ENCODE measurements at regions not wholly inside any gene's neighbourhood (a gene's known extent, or its start where the extent isn't known, plus 50 kb on each side); places are given as distances from the start of the nearest gene placed in this dataset.

DNA sequence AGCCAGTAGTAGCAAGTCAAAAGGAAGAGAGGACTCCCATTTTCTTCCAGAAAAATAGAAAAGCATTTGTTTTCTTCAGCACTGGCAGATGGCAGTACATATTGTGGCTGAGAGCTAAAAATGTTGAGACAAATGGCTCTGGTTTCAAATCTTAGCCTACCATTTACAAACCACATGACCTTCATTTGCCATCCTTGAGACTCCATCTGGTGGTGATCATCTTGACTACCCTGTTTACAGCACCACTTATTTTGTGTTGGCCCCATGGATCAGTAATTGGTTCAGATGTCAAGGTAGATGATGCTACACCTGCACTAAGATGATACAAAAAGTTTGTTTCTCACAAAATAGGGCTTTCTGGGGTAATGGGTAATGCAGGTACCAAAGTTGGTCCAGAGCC lies 951.8 kb upstream of the IGFBP7 start:
- no peaks in the 10 kb centered on the region for H3K36me3 Mint-ChIP-seq
- no peaks in the 10 kb centered on the region for H3K4me1 Mint-ChIP-seq
- Histone ChIP-seq H3K36me3 (ENCODE audit: control insufficient read depth in 2 of 3, insufficient read depth in 3 of 3, low read length in 3 of 3) (no peaks in the 10 kb centered on the region), H3K27me3 (ENCODE audit: control insufficient read depth in 2 of 2, insufficient read depth in 2 of 2, low read length in 2 of 2) (no peaks in the 10 kb centered on the region), H3K4me1 (ENCODE audit: control insufficient read depth in 2 of 2, insufficient read depth in 2 of 2, low read length in 2 of 2) (no peaks in the 10 kb centered on the region), H3K27ac (ENCODE audit: low read depth, low read length) (no peak overlapping the region), H3K4me3 (ENCODE audit: low read length) (no peak overlapping the region), H3K9me3 (ENCODE audit: control insufficient read depth in 2 of 3, low read length in 3 of 3) (no peaks in the 10 kb centered on the region)
- no peak overlapping the region for H3K4me3 Mint-ChIP-seq
- ATAC-seq: no peak
- peaks cover 0 to 21% (median 3%) of the 10 kb centered on the region in 11 donors for H3K9me3 Mint-ChIP-seq
- H3K27me3 Mint-ChIP-seq: no peaks in the 10 kb centered on the region
- ChIA-PET POLR2A (no interaction called here), CTCF (no interaction called here)
- intact Hi-C loops (cut with micrococcal nuclease): no loop called here
- DNase-seq: no peak
- H3K27ac Mint-ChIP-seq: no peak overlapping the region

DNA sequence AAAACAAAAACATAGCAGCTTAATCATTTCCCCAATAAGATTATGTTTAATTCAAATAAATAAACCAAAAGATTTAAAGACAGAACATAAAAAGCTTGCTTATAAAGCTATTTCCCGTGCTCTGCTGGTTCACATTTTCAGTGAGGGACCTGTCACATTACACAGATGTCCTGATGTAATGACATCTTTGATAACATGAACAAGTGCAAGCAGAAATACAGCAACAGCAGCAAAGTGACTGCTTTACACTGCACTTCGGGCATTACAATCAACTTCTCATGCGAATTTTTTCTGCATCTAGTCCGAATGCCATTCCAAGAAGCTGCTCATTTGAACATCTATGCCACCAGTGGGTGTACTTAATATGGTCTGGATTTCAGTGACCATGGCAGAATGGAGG lies 940.3 kb upstream of the IGFBP7 start:
- Mint-ChIP-seq H3K27ac (no peak overlapping the region), H3K9me3 (peaks cover 0 to 26% (median 3%) of the 10 kb centered on the region in 11 donors), H3K27me3 (no peaks in the 10 kb centered on the region), H3K36me3 (no peaks in the 10 kb centered on the region), H3K4me1 (no peaks in the 10 kb centered on the region), H3K4me3 (no peak overlapping the region)
- CTCF ChIA-PET: no interaction called here
- DNase-seq (no peak), ATAC-seq (no peak)
- Histone ChIP-seq H3K9me3 (ENCODE audit: control insufficient read depth in 2 of 3, low read length in 3 of 3) (no peaks in the 10 kb centered on the region), H3K4me3 (ENCODE audit: low read length) (no peak overlapping the region), H3K27ac (ENCODE audit: low read depth, low read length) (no peak overlapping the region), H3K4me1 (ENCODE audit: control insufficient read depth in 2 of 2, insufficient read depth in 2 of 2, low read length in 2 of 2) (no peaks in the 10 kb centered on the region), H3K27me3 (ENCODE audit: control insufficient read depth in 2 of 2, insufficient read depth in 2 of 2, low read length in 2 of 2) (no peaks in the 10 kb centered on the region), H3K36me3 (ENCODE audit: control insufficient read depth in 2 of 3, insufficient read depth in 3 of 3, low read length in 3 of 3) (no peaks in the 10 kb centered on the region)
- intact Hi-C loops (cut with micrococcal nuclease): no loop called here
- POLR2A ChIA-PET: no interaction called here

DNA sequence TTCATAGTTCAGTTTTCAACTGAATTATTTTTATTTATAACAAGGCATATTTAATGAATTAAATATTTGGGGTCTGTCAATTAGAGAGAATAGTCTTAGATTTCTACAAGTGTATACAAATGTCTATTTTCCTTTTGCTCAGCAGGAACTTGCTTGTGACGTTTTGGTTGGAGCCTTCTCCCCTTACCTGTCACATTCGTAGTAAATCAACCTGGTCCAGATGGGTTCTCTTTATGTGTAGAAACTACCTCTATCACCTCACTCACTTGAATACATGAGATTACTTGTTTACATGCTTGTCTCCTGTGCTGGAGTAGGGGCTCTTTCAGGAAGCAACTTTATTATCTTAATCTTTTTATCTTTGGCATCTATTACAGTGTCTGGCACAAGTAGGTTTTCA lies 938.3 kb upstream of the IGFBP7 start:
- H3K27me3 Mint-ChIP-seq: no peaks in the 10 kb centered on the region
- ATAC-seq: no peak
- Histone ChIP-seq H3K9me3 (ENCODE audit: control insufficient read depth in 2 of 3, low read length in 3 of 3) (no peaks in the 10 kb centered on the region), H3K27me3 (ENCODE audit: control insufficient read depth in 2 of 2, insufficient read depth in 2 of 2, low read length in 2 of 2) (no peaks in the 10 kb centered on the region), H3K4me3 (ENCODE audit: low read length) (no peak overlapping the region), H3K4me1 (ENCODE audit: control insufficient read depth in 2 of 2, insufficient read depth in 2 of 2, low read length in 2 of 2) (no peaks in the 10 kb centered on the region), H3K36me3 (ENCODE audit: control insufficient read depth in 2 of 3, insufficient read depth in 3 of 3, low read length in 3 of 3) (no peaks in the 10 kb centered on the region), H3K27ac (ENCODE audit: low read depth, low read length) (no peak overlapping the region)
- H3K4me1 Mint-ChIP-seq: no peaks in the 10 kb centered on the region
- no peak overlapping the region for H3K4me3 Mint-ChIP-seq
- H3K27ac Mint-ChIP-seq: no peak overlapping the region
- intact Hi-C loops (cut with micrococcal nuclease): no loop called here
- DNase-seq: no peak
- no peaks in the 10 kb centered on the region for H3K36me3 Mint-ChIP-seq
- CTCF ChIA-PET: no interaction called here
- POLR2A ChIA-PET: no interaction called here
- H3K9me3 Mint-ChIP-seq: peaks cover 0 to 35% (median 8%) of the 10 kb centered on the region in 11 donors

DNA sequence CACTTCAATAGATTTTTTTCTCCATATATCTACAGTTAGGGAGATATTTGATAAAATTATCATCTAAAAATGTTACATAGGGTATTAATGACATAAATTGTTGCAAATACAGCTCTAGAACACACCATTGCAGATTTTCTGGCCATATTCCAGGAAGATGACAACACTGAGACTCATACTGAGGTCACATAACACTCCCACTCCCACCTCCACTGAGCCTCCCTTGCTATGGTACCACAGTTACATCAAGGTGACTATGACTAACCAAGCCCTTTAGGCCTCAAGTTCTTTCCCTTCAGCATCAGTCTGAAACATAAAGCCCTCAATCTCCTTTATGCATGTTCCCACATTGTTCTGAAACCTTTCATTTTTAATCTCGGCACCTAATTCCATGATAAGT lies 932.0 kb upstream of the IGFBP7 start:
- H3K27ac ChIP-seq (ENCODE audit: low read depth, low read length): no peak overlapping the region
- Mint-ChIP-seq H3K4me3 (no peak overlapping the region), H3K27me3 (no peaks in the 10 kb centered on the region), H3K9me3 (peaks cover 8 to 62% (median 11%) of the 10 kb centered on the region in 11 donors), H3K27ac (no peak overlapping the region), H3K36me3 (no peaks in the 10 kb centered on the region), H3K4me1 (no peaks in the 10 kb centered on the region)
- no peaks in the 10 kb centered on the region for H3K9me3 ChIP-seq (ENCODE audit: control insufficient read depth in 2 of 3, low read length in 3 of 3)
- no peaks in the 10 kb centered on the region for H3K4me1 ChIP-seq (ENCODE audit: control insufficient read depth in 2 of 2, insufficient read depth in 2 of 2, low read length in 2 of 2)
- ChIA-PET CTCF (no interaction called here), POLR2A (no interaction called here)
- H3K4me3 ChIP-seq (ENCODE audit: low read length): no peak overlapping the region
- no peaks in the 10 kb centered on the region for H3K27me3 ChIP-seq (ENCODE audit: control insufficient read depth in 2 of 2, insufficient read depth in 2 of 2, low read length in 2 of 2)
- H3K36me3 ChIP-seq (ENCODE audit: control insufficient read depth in 2 of 3, insufficient read depth in 3 of 3, low read length in 3 of 3): no peaks in the 10 kb centered on the region
- intact Hi-C loops (cut with micrococcal nuclease): no loop called here
- no peak for ATAC-seq
- no peak for DNase-seq

DNA sequence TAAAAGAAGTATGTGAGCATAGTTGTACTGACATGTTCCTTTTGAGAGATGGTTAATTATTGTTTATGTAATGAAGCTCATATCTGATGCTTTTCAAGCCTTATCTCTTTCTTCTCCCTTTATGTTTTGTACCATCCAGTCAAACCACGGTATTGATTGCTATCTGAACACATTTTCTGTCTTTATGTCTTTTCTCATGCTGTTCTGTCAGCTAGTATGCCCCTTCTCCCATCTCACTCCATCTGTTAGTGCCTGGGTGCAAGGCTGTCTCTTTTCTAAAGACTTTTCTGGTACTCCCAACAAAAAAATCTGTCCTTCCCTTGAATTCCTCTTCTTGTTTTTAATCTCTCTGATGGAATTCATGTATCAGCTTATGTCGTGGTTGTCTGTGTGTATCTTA lies 883.8 kb upstream of the IGFBP7 start:
- intact Hi-C loops (cut with micrococcal nuclease): no loop called here
- no peaks in the 10 kb centered on the region for H3K36me3 ChIP-seq (ENCODE audit: control insufficient read depth in 2 of 3, insufficient read depth in 3 of 3, low read length in 3 of 3)
- peaks cover 3 to 21% (median 7%) of the 10 kb centered on the region in 11 donors for H3K9me3 Mint-ChIP-seq
- ChIA-PET CTCF (interaction anchor here (0.6 kb wide), 1 partner anchor 11 kb away, joined by 3 read pairs; no protein-coding TSS in a partner anchor), POLR2A (no interaction called here)
- no peaks in the 10 kb centered on the region for H3K27me3 ChIP-seq (ENCODE audit: control insufficient read depth in 2 of 2, insufficient read depth in 2 of 2, low read length in 2 of 2)
- no peak overlapping the region for H3K27ac Mint-ChIP-seq
- no peaks in the 10 kb centered on the region for H3K4me1 Mint-ChIP-seq
- no peak for DNase-seq
- H3K4me3 Mint-ChIP-seq: no peak overlapping the region
- ATAC-seq: no peak
- H3K9me3 ChIP-seq (ENCODE audit: control insufficient read depth in 2 of 3, low read length in 3 of 3): no peaks in the 10 kb centered on the region
- H3K36me3 Mint-ChIP-seq: peaks cover 0 to 1% (median 0%) of the 10 kb centered on the region in 5 donors
- no peaks in the 10 kb centered on the region for H3K27me3 Mint-ChIP-seq
- no peaks in the 10 kb centered on the region for H3K4me1 ChIP-seq (ENCODE audit: control insufficient read depth in 2 of 2, insufficient read depth in 2 of 2, low read length in 2 of 2)
- H3K4me3 ChIP-seq (ENCODE audit: low read length): no peak overlapping the region
- H3K27ac ChIP-seq (ENCODE audit: low read depth, low read length): no peak overlapping the region

DNA sequence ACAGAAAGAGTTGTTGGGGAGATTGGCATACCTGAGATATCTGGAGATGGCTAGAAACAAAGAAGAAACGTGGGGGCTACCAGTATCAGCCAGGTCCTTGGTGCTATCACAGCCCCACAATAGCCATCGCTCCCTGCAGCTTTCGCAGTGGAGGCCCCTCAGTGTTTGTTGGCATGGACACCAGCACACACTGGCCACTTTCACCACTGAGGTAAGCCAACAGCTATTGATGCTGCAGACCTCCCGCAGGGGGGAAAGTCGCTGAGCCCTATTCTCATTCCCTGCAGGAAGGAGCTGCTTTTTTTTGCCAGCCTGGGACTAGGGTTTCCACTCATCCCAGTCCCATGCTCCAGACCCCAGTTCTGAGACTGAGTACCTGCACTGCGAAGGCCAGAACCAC lies 879.2 kb upstream of the IGFBP7 start:
- H3K36me3 ChIP-seq (ENCODE audit: control insufficient read depth in 2 of 3, insufficient read depth in 3 of 3, low read length in 3 of 3): no peaks in the 10 kb centered on the region
- H3K27ac ChIP-seq (ENCODE audit: low read depth, low read length): no peak overlapping the region
- Mint-ChIP-seq H3K9me3 (peaks cover 0 to 16% (median 4%) of the 10 kb centered on the region in 11 donors), H3K4me3 (no peak overlapping the region), H3K27ac (no peak overlapping the region), H3K4me1 (no peaks in the 10 kb centered on the region), H3K36me3 (peaks cover 0 to 1% (median 0%) of the 10 kb centered on the region in 5 donors), H3K27me3 (no peaks in the 10 kb centered on the region)
- CTCF ChIA-PET: no interaction called here
- POLR2A ChIA-PET: no interaction called here
- no peaks in the 10 kb centered on the region for H3K27me3 ChIP-seq (ENCODE audit: control insufficient read depth in 2 of 2, insufficient read depth in 2 of 2, low read length in 2 of 2)
- no peak for DNase-seq
- no peaks in the 10 kb centered on the region for H3K4me1 ChIP-seq (ENCODE audit: control insufficient read depth in 2 of 2, insufficient read depth in 2 of 2, low read length in 2 of 2)
- intact Hi-C loops (cut with micrococcal nuclease): no loop called here
- H3K4me3 ChIP-seq (ENCODE audit: low read length): no peak overlapping the region
- ATAC-seq: no peak
- no peaks in the 10 kb centered on the region for H3K9me3 ChIP-seq (ENCODE audit: control insufficient read depth in 2 of 3, low read length in 3 of 3)

DNA sequence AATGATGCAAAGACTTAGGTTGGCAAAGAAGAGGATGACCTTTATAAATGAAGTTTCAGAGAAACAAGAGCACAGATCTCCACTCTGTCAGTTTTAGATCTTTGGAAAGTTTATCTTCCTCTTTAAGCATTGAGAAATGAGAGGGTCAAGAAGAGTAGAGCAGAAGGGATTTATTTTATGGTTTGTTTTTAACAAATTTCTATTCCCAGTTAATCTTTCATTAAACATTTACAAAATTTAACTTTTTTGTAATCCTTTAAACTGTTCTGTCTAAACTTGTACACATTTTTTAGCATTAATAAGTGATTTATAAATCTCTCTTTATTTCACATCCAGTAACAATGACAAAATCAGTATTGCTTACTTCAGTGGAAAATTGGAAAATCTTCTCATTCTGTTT lies 875.0 kb upstream of the IGFBP7 start:
- no peaks in the 10 kb centered on the region for H3K36me3 ChIP-seq (ENCODE audit: control insufficient read depth in 2 of 3, insufficient read depth in 3 of 3, low read length in 3 of 3)
- Mint-ChIP-seq H3K27ac (no peak overlapping the region), H3K4me1 (no peaks in the 10 kb centered on the region), H3K36me3 (no peaks in the 10 kb centered on the region), H3K4me3 (no peak overlapping the region), H3K27me3 (no peaks in the 10 kb centered on the region), H3K9me3 (peaks cover 0 to 3% (median 0%) of the 10 kb centered on the region in 11 donors)
- no peak overlapping the region for H3K4me3 ChIP-seq (ENCODE audit: low read length)
- no peak overlapping the region for H3K27ac ChIP-seq (ENCODE audit: low read depth, low read length)
- no peaks in the 10 kb centered on the region for H3K4me1 ChIP-seq (ENCODE audit: control insufficient read depth in 2 of 2, insufficient read depth in 2 of 2, low read length in 2 of 2)
- H3K9me3 ChIP-seq (ENCODE audit: control insufficient read depth in 2 of 3, low read length in 3 of 3): no peaks in the 10 kb centered on the region
- ATAC-seq (no peak), DNase-seq (no peak)
- CTCF ChIA-PET: no interaction called here
- POLR2A ChIA-PET: no interaction called here
- intact Hi-C loops (cut with micrococcal nuclease): no loop called here
- H3K27me3 ChIP-seq (ENCODE audit: control insufficient read depth in 2 of 2, insufficient read depth in 2 of 2, low read length in 2 of 2): no peaks in the 10 kb centered on the region

All from naive thymus-derived CD4-positive, alpha-beta T cell (primary cell).